WTC11 (cell line): ENCODE measurements at regions not wholly inside any gene's neighbourhood (a gene's known extent, or its start where the extent isn't known, plus 50 kb on each side); places are given as distances from the start of the nearest gene placed in this dataset.

ENCODE experiments used
- CTCF ChIP-seq: fragments of 200-600 bp; IDR thresholded peaks from 2 replicates; pipeline ENCODE4 v1.8.0; 2022; ENCODE audit warnings: antibody characterized with exemption
- E2F5 ChIP-seq: sonication (generic); formaldehyde crosslinking; IDR thresholded peaks from 2 replicates; pipeline ENCODE4 v1.8.1; 2022; ENCODE audit warnings: mild to moderate bottlenecking, moderate library complexity, missing genetic modification reagents
- KAT7 ChIP-seq: sonication (generic); formaldehyde crosslinking; IDR thresholded peaks from 2 replicates; pipeline ENCODE4 v1.8.1; 2023; ENCODE audit warnings: missing genetic modification reagents, mild to moderate bottlenecking, borderline replicate concordance
- ZNF121 ChIP-seq: sonication (generic); formaldehyde crosslinking; IDR thresholded peaks from 2 replicates; pipeline ENCODE4 v1.8.0; 2023; ENCODE audit warnings: missing genetic modification reagents
- TF ChIP-seq, protein P1 (sequence below): sonication (generic); formaldehyde crosslinking; IDR thresholded peaks from 2 replicates; pipeline ENCODE4 v1.8.0; 2022; ENCODE audit warnings: missing genetic modification reagents

GRCh38 chr18:39396168-39396567, 1830.6 kb upstream of the CELF4 start:
- no peak for TF ChIP-seq ZNF121 (CRISPR knock-in tag)
- no peak for TF ChIP-seq CTCF
- TF ChIP-seq, protein P1, sequence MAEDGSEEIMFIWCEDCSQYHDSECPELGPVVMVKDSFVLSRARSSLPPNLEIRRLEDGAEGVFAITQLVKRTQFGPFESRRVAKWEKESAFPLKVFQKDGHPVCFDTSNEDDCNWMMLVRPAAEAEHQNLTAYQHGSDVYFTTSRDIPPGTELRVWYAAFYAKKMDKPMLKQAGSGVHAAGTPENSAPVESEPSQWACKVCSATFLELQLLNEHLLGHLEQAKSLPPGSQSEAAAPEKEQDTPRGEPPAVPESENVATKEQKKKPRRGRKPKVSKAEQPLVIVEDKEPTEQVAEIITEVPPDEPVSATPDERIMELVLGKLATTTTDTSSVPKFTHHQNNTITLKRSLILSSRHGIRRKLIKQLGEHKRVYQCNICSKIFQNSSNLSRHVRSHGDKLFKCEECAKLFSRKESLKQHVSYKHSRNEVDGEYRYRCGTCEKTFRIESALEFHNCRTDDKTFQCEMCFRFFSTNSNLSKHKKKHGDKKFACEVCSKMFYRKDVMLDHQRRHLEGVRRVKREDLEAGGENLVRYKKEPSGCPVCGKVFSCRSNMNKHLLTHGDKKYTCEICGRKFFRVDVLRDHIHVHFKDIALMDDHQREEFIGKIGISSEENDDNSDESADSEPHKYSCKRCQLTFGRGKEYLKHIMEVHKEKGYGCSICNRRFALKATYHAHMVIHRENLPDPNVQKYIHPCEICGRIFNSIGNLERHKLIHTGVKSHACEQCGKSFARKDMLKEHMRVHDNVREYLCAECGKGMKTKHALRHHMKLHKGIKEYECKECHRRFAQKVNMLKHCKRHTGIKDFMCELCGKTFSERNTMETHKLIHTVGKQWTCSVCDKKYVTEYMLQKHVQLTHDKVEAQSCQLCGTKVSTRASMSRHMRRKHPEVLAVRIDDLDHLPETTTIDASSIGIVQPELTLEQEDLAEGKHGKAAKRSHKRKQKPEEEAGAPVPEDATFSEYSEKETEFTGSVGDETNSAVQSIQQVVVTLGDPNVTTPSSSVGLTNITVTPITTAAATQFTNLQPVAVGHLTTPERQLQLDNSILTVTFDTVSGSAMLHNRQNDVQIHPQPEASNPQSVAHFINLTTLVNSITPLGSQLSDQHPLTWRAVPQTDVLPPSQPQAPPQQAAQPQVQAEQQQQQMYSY, result no peak
- no peak for TF ChIP-seq E2F5 (CRISPR knock-in tag)
- TF ChIP-seq KAT7 (CRISPR knock-in tag), result no peak
